ENCODE measurements at regions not wholly inside any gene's neighbourhood (a gene's known extent, or its start where the extent isn't known, plus 50 kb on each side); places are given as distances from the start of the nearest gene placed in this dataset.

GRCh38 chr13:26498656-26499601 lies 58.6 kb upstream of the WASF3 start:
- 35 to 46% (median 35%) methylated on average over 14 of the region's 14 CpGs for WGBS, 3 donors
- TF ChIP-seq, protein P1, sequence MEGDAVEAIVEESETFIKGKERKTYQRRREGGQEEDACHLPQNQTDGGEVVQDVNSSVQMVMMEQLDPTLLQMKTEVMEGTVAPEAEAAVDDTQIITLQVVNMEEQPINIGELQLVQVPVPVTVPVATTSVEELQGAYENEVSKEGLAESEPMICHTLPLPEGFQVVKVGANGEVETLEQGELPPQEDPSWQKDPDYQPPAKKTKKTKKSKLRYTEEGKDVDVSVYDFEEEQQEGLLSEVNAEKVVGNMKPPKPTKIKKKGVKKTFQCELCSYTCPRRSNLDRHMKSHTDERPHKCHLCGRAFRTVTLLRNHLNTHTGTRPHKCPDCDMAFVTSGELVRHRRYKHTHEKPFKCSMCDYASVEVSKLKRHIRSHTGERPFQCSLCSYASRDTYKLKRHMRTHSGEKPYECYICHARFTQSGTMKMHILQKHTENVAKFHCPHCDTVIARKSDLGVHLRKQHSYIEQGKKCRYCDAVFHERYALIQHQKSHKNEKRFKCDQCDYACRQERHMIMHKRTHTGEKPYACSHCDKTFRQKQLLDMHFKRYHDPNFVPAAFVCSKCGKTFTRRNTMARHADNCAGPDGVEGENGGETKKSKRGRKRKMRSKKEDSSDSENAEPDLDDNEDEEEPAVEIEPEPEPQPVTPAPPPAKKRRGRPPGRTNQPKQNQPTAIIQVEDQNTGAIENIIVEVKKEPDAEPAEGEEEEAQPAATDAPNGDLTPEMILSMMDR (IDR thresholded peaks at IDR 0.05) = no peak
- Histone ChIP-seq H3K4me1 (no peaks in the 10 kb centered on the region), H3K36me3 (ENCODE audit: insufficient read depth in 1 of 2, low read depth in 1 of 2) (no peaks in the 10 kb centered on the region), H3K27ac (no peak overlapping the region), H3K4me3 (no peak overlapping the region), H3K27me3 (ENCODE audit: insufficient read depth in 3 of 3, low read length in 2 of 3) (no peaks in the 10 kb centered on the region), H3K9me3 (no peaks in the 10 kb centered on the region)
- no peak for ATAC-seq
- intact Hi-C loops (cut with DNase I) = no loop called here
- no peak for DNase-seq

DNA sequence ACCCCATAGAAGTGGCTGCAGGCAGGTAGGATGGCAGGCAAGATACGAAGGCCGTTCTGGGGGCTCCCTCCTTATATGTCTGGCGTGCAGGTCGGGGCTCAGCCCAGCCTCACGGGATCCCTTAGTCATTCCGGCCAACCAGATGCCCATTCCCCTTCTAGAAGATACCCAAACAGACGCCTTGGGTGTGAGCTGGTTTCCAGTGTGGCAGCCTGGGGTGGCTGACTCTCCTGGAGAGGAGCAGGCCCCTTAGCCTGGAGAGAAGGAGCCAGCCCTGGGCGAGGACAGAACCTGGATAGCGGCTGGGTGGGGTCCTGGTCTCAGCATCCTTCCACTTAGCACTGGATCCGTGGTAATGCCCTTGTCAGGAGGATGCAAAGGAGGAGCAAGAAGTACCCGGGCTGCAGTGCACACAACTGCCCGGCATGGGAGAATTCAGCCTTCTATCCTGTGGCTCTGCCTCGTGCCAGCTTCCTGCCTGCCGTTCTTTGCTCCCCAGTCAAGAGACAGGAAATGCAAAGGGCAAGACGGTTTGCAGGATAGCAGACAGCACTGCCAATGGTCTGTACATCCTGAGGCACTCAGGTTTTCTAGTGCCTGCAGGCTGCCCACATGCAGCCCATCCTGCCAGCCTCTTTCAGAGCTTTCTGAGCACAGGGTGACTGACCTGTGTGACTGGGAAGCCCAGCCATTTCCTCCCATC lies 56.7 kb upstream of the WASF3 start:
- ATAC-seq (no peak), DNase-seq (no peak)
- intact Hi-C loops (cut with DNase I) = no loop called here
- Histone ChIP-seq H3K27ac (no peak overlapping the region), H3K4me1 (no peaks in the 10 kb centered on the region), H3K4me3 (no peak overlapping the region), H3K27me3 (ENCODE audit: insufficient read depth in 3 of 3, low read length in 2 of 3) (no peaks in the 10 kb centered on the region), H3K9me3 (no peaks in the 10 kb centered on the region), H3K36me3 (ENCODE audit: insufficient read depth in 1 of 2, low read depth in 1 of 2) (no peaks in the 10 kb centered on the region)
- TF ChIP-seq, protein P1 (IDR thresholded peaks at IDR 0.05) = no peak
- 72 to 74% (median 74%) methylated on average over 15 of the region's 15 CpGs for WGBS, 3 donors

GRCh38 chr13:26501641-26502040 lies 55.8 kb upstream of the WASF3 start:
- Histone ChIP-seq H3K4me3 (no peak overlapping the region), H3K27ac (no peak overlapping the region), H3K27me3 (ENCODE audit: insufficient read depth in 3 of 3, low read length in 2 of 3) (no peaks in the 10 kb centered on the region), H3K4me1 (no peaks in the 10 kb centered on the region), H3K9me3 (no peaks in the 10 kb centered on the region), H3K36me3 (ENCODE audit: insufficient read depth in 1 of 2, low read depth in 1 of 2) (no peaks in the 10 kb centered on the region)
- intact Hi-C loops (cut with DNase I) = no loop called here
- DNase-seq (no peak), ATAC-seq (no peak)
- 53 to 57% (median 57%) methylated on average over 8 of the region's 8 CpGs for WGBS, 3 donors
- TF ChIP-seq, protein P1 (IDR thresholded peaks at IDR 0.05) = no peak

DNA sequence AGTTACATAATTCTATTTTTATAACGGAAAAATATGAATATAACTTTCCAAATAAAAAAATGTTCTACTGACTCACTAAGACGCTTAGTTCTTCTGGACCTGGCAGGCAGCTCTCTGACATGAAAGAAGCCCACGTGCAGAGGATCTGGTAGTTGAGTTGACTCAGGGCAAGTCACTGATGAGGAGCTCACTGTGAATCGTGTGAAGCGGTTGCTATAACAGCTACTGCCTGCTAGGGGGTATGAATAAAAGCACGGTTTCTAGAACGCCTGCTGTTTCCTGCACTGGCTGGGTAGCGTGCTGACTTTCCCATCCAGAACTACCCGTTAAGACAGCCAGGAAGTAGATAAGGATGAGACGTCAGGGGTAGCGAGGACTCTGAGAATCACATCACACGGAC lies 54.7 kb upstream of the WASF3 start:
- 35 to 45% (median 37%) methylated on average over 12 of the region's 12 CpGs for WGBS, 3 donors
- H3K27ac ChIP-seq = no peak overlapping the region
- H3K4me3 ChIP-seq = no peak overlapping the region
- H3K27me3 ChIP-seq (ENCODE audit: insufficient read depth in 3 of 3, low read length in 2 of 3) = no peaks in the 10 kb centered on the region
- TF ChIP-seq, protein P1 (IDR thresholded peaks at IDR 0.05) = no peak
- no peaks in the 10 kb centered on the region for H3K36me3 ChIP-seq (ENCODE audit: insufficient read depth in 1 of 2, low read depth in 1 of 2)
- intact Hi-C loops (cut with DNase I) = no loop called here
- H3K4me1 ChIP-seq = no peaks in the 10 kb centered on the region
- no peaks in the 10 kb centered on the region for H3K9me3 ChIP-seq
- ATAC-seq (peak in 3 of 4 donors; percentile 47 to 68 (median 52)), DNase-seq (peak; percentile 44 to 64)

All from psoas muscle (tissue), 7 donors.